ENCODE measurements at regions not wholly inside any gene's neighbourhood (a gene's known extent, or its start where the extent isn't known, plus 50 kb on each side); places are given as distances from the start of the nearest gene placed in this dataset.
"Not testable (repeated sequence)": the region's sequence is repeated elsewhere in the genome, so short reads cannot be mapped to it uniquely, and the experiment has no call there.

- not testable (repeated sequence) for H3K36me3 Mint-ChIP-seq (ENCODE audit: low read depth); H3K9me3 Mint-ChIP-seq; ATAC-seq; H3K4me3 Mint-ChIP-seq; H3K27ac Mint-ChIP-seq; H3K4me1 Mint-ChIP-seq; H3K27me3 Mint-ChIP-seq
- DNase-seq, result peak; percentile 5
These were observed 105.9 kb upstream of the ANKRD30BL start for GRCh38 chr2:132267498-132268283.

GRCh38 chr2:132268284-132268976 is 106.7 kb upstream of the ANKRD30BL start:
- H3K27me3 Mint-ChIP-seq; H3K27ac Mint-ChIP-seq; H3K9me3 Mint-ChIP-seq; H3K36me3 Mint-ChIP-seq (ENCODE audit: low read depth); H3K4me1 Mint-ChIP-seq: not testable (repeated sequence)
- H3K4me3 Mint-ChIP-seq, result peak overlapping the region; percentile 56
- ATAC-seq (peak; percentile 65), DNase-seq (peak; percentile 41)

GRCh38 chr2:132268977-132269523 is 107.3 kb upstream of the ANKRD30BL start:
- peaks cover 2% of the 10 kb centered on the region for H3K27me3 Mint-ChIP-seq
- no peak for ATAC-seq
- no peak overlapping the region for H3K27ac Mint-ChIP-seq
- H3K4me3 Mint-ChIP-seq, result no peak overlapping the region
- no peaks in the 10 kb centered on the region for H3K9me3 Mint-ChIP-seq
- H3K36me3 Mint-ChIP-seq (ENCODE audit: low read depth), result no peaks in the 10 kb centered on the region
- DNase-seq, result no peak
- peaks cover 3% of the 10 kb centered on the region for H3K4me1 Mint-ChIP-seq

GRCh38 chr2:132270255-132270654 is 108.5 kb upstream of the ANKRD30BL start:
- DNase-seq (no peak), ATAC-seq (no peak)
- no peak overlapping the region for H3K4me3 Mint-ChIP-seq
- no peak overlapping the region for H3K27ac Mint-ChIP-seq
- H3K9me3 Mint-ChIP-seq, result no peaks in the 10 kb centered on the region
- H3K36me3 Mint-ChIP-seq (ENCODE audit: low read depth), result no peaks in the 10 kb centered on the region
- no peaks in the 10 kb centered on the region for H3K27me3 Mint-ChIP-seq
- peaks cover 3% of the 10 kb centered on the region for H3K4me1 Mint-ChIP-seq

GRCh38 chr2:132270981-132271546 is 109.3 kb upstream of the ANKRD30BL start:
- DNase-seq (no peak), ATAC-seq (no peak)
- Mint-ChIP-seq H3K27ac (no peak overlapping the region), H3K4me1 (peaks cover 3% of the 10 kb centered on the region), H3K4me3 (no peak overlapping the region), H3K9me3 (no peaks in the 10 kb centered on the region), H3K27me3 (peaks cover 1% of the 10 kb centered on the region), H3K36me3 (ENCODE audit: low read depth) (no peaks in the 10 kb centered on the region)

GRCh38 chr2:132271794-132272193 is 110.0 kb upstream of the ANKRD30BL start:
- not testable (repeated sequence) for H3K27ac Mint-ChIP-seq; H3K36me3 Mint-ChIP-seq (ENCODE audit: low read depth); H3K9me3 Mint-ChIP-seq; H3K4me3 Mint-ChIP-seq; H3K4me1 Mint-ChIP-seq; ATAC-seq; H3K27me3 Mint-ChIP-seq; DNase-seq

- peaks cover 1% of the 10 kb centered on the region for H3K27me3 Mint-ChIP-seq
These were observed 111.0 kb upstream of the ANKRD30BL start for GRCh38 chr2:132272713-132273112.

GRCh38 chr2:132273585-132273984 is 111.8 kb upstream of the ANKRD30BL start:
- H3K4me1 Mint-ChIP-seq; H3K27ac Mint-ChIP-seq; ATAC-seq; DNase-seq; H3K27me3 Mint-ChIP-seq; H3K4me3 Mint-ChIP-seq; H3K9me3 Mint-ChIP-seq; H3K36me3 Mint-ChIP-seq (ENCODE audit: low read depth): not testable (repeated sequence)

More at GRCh38 chr2:132272713-132273112, 111.0 kb upstream of the ANKRD30BL start:
- H3K4me1 Mint-ChIP-seq, result peaks cover 3% of the 10 kb centered on the region
- peaks cover 5% of the 10 kb centered on the region for H3K9me3 Mint-ChIP-seq
- ATAC-seq (no peak), DNase-seq (no peak)
- H3K36me3 Mint-ChIP-seq (ENCODE audit: low read depth), result no peaks in the 10 kb centered on the region
- H3K27ac Mint-ChIP-seq, result no peak overlapping the region
- no peak overlapping the region for H3K4me3 Mint-ChIP-seq

- no peak for ATAC-seq
- H3K9me3 Mint-ChIP-seq, result peaks cover 5% of the 10 kb centered on the region
- H3K27me3 Mint-ChIP-seq, result peaks cover 1% of the 10 kb centered on the region
These were observed 112.2 kb upstream of the ANKRD30BL start for GRCh38 chr2:132274000-132274399.

GRCh38 chr2:132275396-132275795 is 113.6 kb upstream of the ANKRD30BL start:
- ATAC-seq (no peak), DNase-seq (no peak)
- no peaks in the 10 kb centered on the region for H3K36me3 Mint-ChIP-seq (ENCODE audit: low read depth)
- H3K27ac Mint-ChIP-seq, result no peak overlapping the region
- H3K27me3 Mint-ChIP-seq, result peaks cover 1% of the 10 kb centered on the region
- H3K9me3 Mint-ChIP-seq, result peaks cover 5% of the 10 kb centered on the region
- H3K4me1 Mint-ChIP-seq, result no peaks in the 10 kb centered on the region
- H3K4me3 Mint-ChIP-seq, result no peak overlapping the region

More at GRCh38 chr2:132274000-132274399, 112.2 kb upstream of the ANKRD30BL start:
- Mint-ChIP-seq H3K4me3 (no peak overlapping the region), H3K36me3 (ENCODE audit: low read depth) (no peaks in the 10 kb centered on the region), H3K4me1 (no peaks in the 10 kb centered on the region), H3K27ac (no peak overlapping the region)
- DNase-seq, result no peak

GRCh38 chr2:132276571-132276981 is 114.8 kb upstream of the ANKRD30BL start:
- peaks cover 9% of the 10 kb centered on the region for H3K9me3 Mint-ChIP-seq
- H3K4me3 Mint-ChIP-seq, result no peak overlapping the region
- H3K4me1 Mint-ChIP-seq, result no peaks in the 10 kb centered on the region
- H3K27me3 Mint-ChIP-seq, result peaks cover 1% of the 10 kb centered on the region
- DNase-seq, result no peak
- ATAC-seq, result no peak
- H3K36me3 Mint-ChIP-seq (ENCODE audit: low read depth), result no peaks in the 10 kb centered on the region
- H3K27ac Mint-ChIP-seq, result no peak overlapping the region

GRCh38 chr2:132278267-132278666 is 116.5 kb upstream of the ANKRD30BL start:
- Mint-ChIP-seq H3K9me3 (peaks cover 9% of the 10 kb centered on the region), H3K36me3 (ENCODE audit: low read depth) (no peaks in the 10 kb centered on the region), H3K4me3 (no peak overlapping the region), H3K27ac (no peak overlapping the region), H3K4me1 (no peaks in the 10 kb centered on the region), H3K27me3 (peaks cover 3% of the 10 kb centered on the region)
- ATAC-seq (no peak), DNase-seq (no peak)

- Mint-ChIP-seq H3K27me3 (peaks cover 3% of the 10 kb centered on the region), H3K4me1 (no peaks in the 10 kb centered on the region), H3K9me3 (peaks cover 9% of the 10 kb centered on the region)
These were observed 117.6 kb upstream of the ANKRD30BL start for GRCh38 chr2:132279344-132279743.

GRCh38 chr2:132279930-132280615 is 118.3 kb upstream of the ANKRD30BL start:
- DNase-seq, result no peak
- Mint-ChIP-seq H3K27me3 (peaks cover 3% of the 10 kb centered on the region), H3K4me3 (no peak overlapping the region), H3K9me3 (peaks cover 9% of the 10 kb centered on the region), H3K27ac (no peak overlapping the region), H3K36me3 (ENCODE audit: low read depth) (no peaks in the 10 kb centered on the region), H3K4me1 (no peaks in the 10 kb centered on the region)
- no peak for ATAC-seq

More at GRCh38 chr2:132279344-132279743, 117.6 kb upstream of the ANKRD30BL start:
- no peak for DNase-seq
- H3K4me3 Mint-ChIP-seq, result no peak overlapping the region
- ATAC-seq, result no peak
- H3K27ac Mint-ChIP-seq, result no peak overlapping the region
- no peaks in the 10 kb centered on the region for H3K36me3 Mint-ChIP-seq (ENCODE audit: low read depth)

Measured in activated naive CD8-positive, alpha-beta T cell treated with anti-CD3 and anti-CD28 coated beads, Interleukin-2, amount 50 U/mL, for 24 hours (primary cell).